Fibroblast of lung (primary cell): ENCODE measurements at regions not wholly inside any gene's neighbourhood (a gene's known extent, or its start where the extent isn't known, plus 50 kb on each side); places are given as distances from the start of the nearest gene placed in this dataset.

Experiments
- DNase-seq, 2 donors: peaks; one replicate each; pipeline versions ENCODE4 v3.0.0 to v3.0.0-alpha.2; 2010; ENCODE audit warnings: low read depth in 2 of 2
- H2AFZ ChIP-seq: 2 replicates; pipeline ENCODE4 v1.5.1; 2012; ENCODE audit warnings: low read length, control low read depth, inconsistent platforms
- H3K27ac ChIP-seq: 2 replicates; pipeline ENCODE4 v1.5.1; 2011; ENCODE audit warnings: low read length, control low read depth; ENCODE audit not compliant: insufficient read depth
- H3K27me3 ChIP-seq: 2 replicates; pipeline ENCODE4 v1.5.1; 2011; ENCODE audit warnings: mild to moderate bottlenecking, low read length; ENCODE audit not compliant: control insufficient read depth, insufficient read depth
- H3K36me3 ChIP-seq: 2 replicates; pipeline ENCODE4 v1.5.1; 2011; ENCODE audit warnings: low read length; ENCODE audit not compliant: control insufficient read depth, insufficient read depth
- H3K4me1 ChIP-seq: 2 replicates; pipeline ENCODE4 v1.5.1; 2011; ENCODE audit warnings: low read length; ENCODE audit not compliant: control insufficient read depth, insufficient read depth; ENCODE audit errors: extremely low read depth
- H3K4me2 ChIP-seq: 2 replicates; pipeline ENCODE4 v1.5.1; 2011; ENCODE audit warnings: low read length, control low read depth; ENCODE audit not compliant: insufficient read depth; ENCODE audit errors: extremely low read depth
- H3K4me3 ChIP-seq, 4 experiments: fragments of 200-600 bp in 1 of 4; sonication (generic) in 1 of 4; replicated peaks in 1 of 4; 2 replicates each; pipeline ENCODE4 v1.5.1; 2011 to 2016; ENCODE audit warnings: low read length in 4 of 4, low read depth in 3 of 4, mild to moderate bottlenecking in 3 of 4, control low read depth in 2 of 4, inconsistent platforms in 1 of 4, mixed read lengths in 1 of 4; ENCODE audit not compliant: insufficient read depth in 1 of 4; ENCODE audit errors: control extremely low read depth in 1 of 4
- H3K79me2 ChIP-seq: 2 replicates; pipeline ENCODE4 v1.5.1; 2012; ENCODE audit warnings: mild to moderate bottlenecking, low read length, inconsistent platforms; ENCODE audit not compliant: control insufficient read depth, insufficient read depth
- H3K9ac ChIP-seq: 2 replicates; pipeline ENCODE4 v1.5.1; 2011; ENCODE audit warnings: mild to moderate bottlenecking, low read length, control low read depth; ENCODE audit not compliant: insufficient read depth
- H3K9me3 ChIP-seq: 2 replicates; pipeline ENCODE4 v1.5.1; 2012; ENCODE audit warnings: low read depth, low read length; ENCODE audit not compliant: control insufficient read depth, insufficient read depth
- H4K20me1 ChIP-seq: 2 replicates; pipeline ENCODE4 v1.5.1; 2011; ENCODE audit warnings: low read length; ENCODE audit not compliant: control insufficient read depth, insufficient read depth; ENCODE audit errors: extremely low read depth
- EZH2 ChIP-seq: IDR thresholded peaks from 2 replicates; pipeline ENCODE4 v1.5.1; 2012; ENCODE audit warnings: low read length, control low read depth, mild to moderate bottlenecking; ENCODE audit errors: missing control alignments
- TF ChIP-seq, protein P1 (sequence below), 2 donors: IDR thresholded peaks in 1 of 2; conservative IDR thresholded peaks in 1 of 2; 1 replicate in 1 of 2; 2 replicates in 1 of 2; pipeline ENCODE4 v1.5.1; 2011 to 2012; ENCODE audit warnings: low read length in 2 of 2, control low read depth in 1 of 2, inconsistent platforms in 1 of 2, low read depth in 1 of 2, mild to moderate bottlenecking in 1 of 2

GRCh38 chr7:118762451-118762850 lies 537.9 kb downstream of the ANKRD7 start:
- no peaks in the 10 kb centered on the region for H3K79me2 ChIP-seq
- no peaks in the 10 kb centered on the region for H3K4me1 ChIP-seq
- H3K36me3 ChIP-seq: no peaks in the 10 kb centered on the region
- H3K27ac ChIP-seq: no peak overlapping the region
- H3K9ac ChIP-seq: no peak overlapping the region
- no peak overlapping the region for H3K4me3 ChIP-seq
- H3K4me2 ChIP-seq: no peak overlapping the region
- no peaks in the 10 kb centered on the region for H4K20me1 ChIP-seq
- H3K9me3 ChIP-seq: no peaks in the 10 kb centered on the region
- TF ChIP-seq, protein P1, sequence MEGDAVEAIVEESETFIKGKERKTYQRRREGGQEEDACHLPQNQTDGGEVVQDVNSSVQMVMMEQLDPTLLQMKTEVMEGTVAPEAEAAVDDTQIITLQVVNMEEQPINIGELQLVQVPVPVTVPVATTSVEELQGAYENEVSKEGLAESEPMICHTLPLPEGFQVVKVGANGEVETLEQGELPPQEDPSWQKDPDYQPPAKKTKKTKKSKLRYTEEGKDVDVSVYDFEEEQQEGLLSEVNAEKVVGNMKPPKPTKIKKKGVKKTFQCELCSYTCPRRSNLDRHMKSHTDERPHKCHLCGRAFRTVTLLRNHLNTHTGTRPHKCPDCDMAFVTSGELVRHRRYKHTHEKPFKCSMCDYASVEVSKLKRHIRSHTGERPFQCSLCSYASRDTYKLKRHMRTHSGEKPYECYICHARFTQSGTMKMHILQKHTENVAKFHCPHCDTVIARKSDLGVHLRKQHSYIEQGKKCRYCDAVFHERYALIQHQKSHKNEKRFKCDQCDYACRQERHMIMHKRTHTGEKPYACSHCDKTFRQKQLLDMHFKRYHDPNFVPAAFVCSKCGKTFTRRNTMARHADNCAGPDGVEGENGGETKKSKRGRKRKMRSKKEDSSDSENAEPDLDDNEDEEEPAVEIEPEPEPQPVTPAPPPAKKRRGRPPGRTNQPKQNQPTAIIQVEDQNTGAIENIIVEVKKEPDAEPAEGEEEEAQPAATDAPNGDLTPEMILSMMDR (conservative IDR thresholded peaks at IDR 0.05 in 1 of 2, IDR thresholded peaks at IDR 0.05 in 1 of 2; ENCODE audit: low read depth in 1 of 2, low read length in 2 of 2): no peak
- TF ChIP-seq EZH2: no peak
- no peaks in the 10 kb centered on the region for H3K27me3 ChIP-seq
- DNase-seq: no peak
- no peak overlapping the region for H2AFZ ChIP-seq

- no peak for DNase-seq
- H3K36me3 ChIP-seq: no peaks in the 10 kb centered on the region
- H3K4me1 ChIP-seq: no peaks in the 10 kb centered on the region
- no peaks in the 10 kb centered on the region for H4K20me1 ChIP-seq
- TF ChIP-seq, protein P1 (conservative IDR thresholded peaks at IDR 0.05 in 1 of 2, IDR thresholded peaks at IDR 0.05 in 1 of 2; ENCODE audit: low read depth in 1 of 2, low read length in 2 of 2): no peak
- TF ChIP-seq EZH2: no peak
- no peak overlapping the region for H3K4me2 ChIP-seq
- no peak overlapping the region for H3K27ac ChIP-seq
- H3K4me3 ChIP-seq: no peak overlapping the region
- no peak overlapping the region for H3K9ac ChIP-seq
- no peaks in the 10 kb centered on the region for H3K9me3 ChIP-seq
- no peaks in the 10 kb centered on the region for H3K79me2 ChIP-seq
- no peaks in the 10 kb centered on the region for H3K27me3 ChIP-seq
- H2AFZ ChIP-seq: no peak overlapping the region
Measured at GRCh38 chr7:118764221-118764620, 539.7 kb downstream of the ANKRD7 start.

DNA sequence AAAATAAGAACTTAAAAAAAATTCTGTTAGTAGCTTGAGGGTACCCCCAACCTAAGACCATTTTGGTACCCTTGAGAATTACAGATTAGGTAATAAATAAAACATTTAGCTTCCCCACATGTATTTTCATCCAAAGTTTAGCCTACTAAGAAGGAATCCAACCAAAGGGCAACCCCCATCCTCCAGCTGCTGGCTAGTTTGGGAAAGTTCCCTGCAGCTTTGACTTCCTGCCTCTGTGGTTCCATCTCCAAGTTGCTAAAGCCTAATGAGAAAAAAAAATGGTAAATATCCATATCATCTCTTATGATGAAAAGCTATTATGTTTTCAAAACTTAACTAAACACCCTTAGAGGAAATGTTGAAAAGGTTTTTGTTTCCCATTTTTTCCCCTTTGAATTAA lies 547.2 kb downstream of the ANKRD7 start:
- Histone ChIP-seq H4K20me1 (no peaks in the 10 kb centered on the region), H3K4me1 (no peaks in the 10 kb centered on the region), H3K79me2 (no peaks in the 10 kb centered on the region), H3K27ac (no peak overlapping the region), H3K9me3 (no peaks in the 10 kb centered on the region), H2AFZ (no peak overlapping the region), H3K4me2 (no peak overlapping the region), H3K9ac (no peak overlapping the region), H3K4me3 (no peak overlapping the region), H3K36me3 (no peaks in the 10 kb centered on the region), H3K27me3 (no peaks in the 10 kb centered on the region)
- TF ChIP-seq, protein P1 (conservative IDR thresholded peaks at IDR 0.05 in 1 of 2, IDR thresholded peaks at IDR 0.05 in 1 of 2; ENCODE audit: low read depth in 1 of 2, low read length in 2 of 2): no peak
- no peak for TF ChIP-seq EZH2
- no peak for DNase-seq
